ENCODE measurements at regions not wholly inside any gene's neighbourhood (a gene's known extent, or its start where the extent isn't known, plus 50 kb on each side); places are given as distances from the start of the nearest gene placed in this dataset.

DNA sequence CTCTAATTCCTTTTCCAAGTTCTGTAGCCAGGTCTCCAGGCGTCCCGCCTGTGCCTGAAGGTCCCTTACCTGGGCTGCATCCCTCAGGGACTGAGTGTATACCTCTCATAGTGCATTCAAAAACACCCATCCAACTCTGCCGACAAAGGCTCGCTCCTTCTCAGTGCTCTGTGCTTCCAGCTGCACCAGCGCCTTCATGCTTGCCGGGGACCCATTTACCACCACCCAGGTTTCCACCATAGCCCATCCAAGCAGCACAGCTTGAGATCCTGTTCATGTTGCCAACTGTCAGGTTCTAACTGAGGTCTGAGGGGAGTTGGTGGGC is 794.5 kb downstream of the EFNA5 start:
- no peaks in the 10 kb centered on the region for H3K4me1 Mint-ChIP-seq (ENCODE audit: low read depth)
- no peak for DNase-seq
- ATAC-seq, result no peak
- no peaks in the 10 kb centered on the region for H3K27me3 Mint-ChIP-seq (ENCODE audit: low read depth)
- H3K36me3 Mint-ChIP-seq (ENCODE audit: insufficient read depth), result no peaks in the 10 kb centered on the region
- H3K9me3 Mint-ChIP-seq, result peaks cover under 1% of the 10 kb centered on the region
- no peak overlapping the region for H3K4me3 Mint-ChIP-seq

DNA sequence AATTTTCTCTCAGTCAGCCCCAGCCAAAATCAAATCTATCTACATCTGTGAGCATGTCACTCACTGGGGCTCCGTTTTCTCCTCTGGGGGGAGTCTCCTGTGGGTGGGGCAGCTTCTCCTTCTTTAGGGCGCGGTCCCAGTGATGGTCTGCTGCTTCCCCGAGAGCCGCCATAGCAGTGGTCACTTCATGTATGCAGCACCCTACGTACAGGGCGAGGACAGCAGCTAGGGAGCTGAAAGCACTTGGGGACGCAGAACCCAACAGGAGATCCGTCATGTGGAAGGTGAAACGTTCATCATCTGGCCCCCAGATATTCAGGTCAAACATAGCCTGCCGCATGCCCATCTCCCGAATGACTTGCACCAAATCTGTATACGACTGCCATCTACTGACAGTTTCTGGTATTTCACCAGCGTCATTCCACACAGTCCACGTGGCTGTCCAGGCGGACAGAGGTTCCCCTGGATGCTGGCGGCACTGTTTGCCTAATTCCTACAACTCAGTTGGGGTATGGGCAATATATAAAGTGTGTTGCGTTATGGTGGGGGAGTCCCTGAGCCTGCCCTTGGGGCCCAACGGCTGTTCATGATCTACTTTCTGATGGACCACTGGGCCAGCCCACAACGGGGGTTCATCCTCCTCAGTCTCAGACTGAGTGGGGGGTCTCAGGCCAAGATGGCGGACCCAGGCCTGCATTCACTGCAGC is 795.0 kb downstream of the EFNA5 start:
- Mint-ChIP-seq H3K9me3 (no peaks in the 10 kb centered on the region), H3K4me3 (no peak overlapping the region), H3K4me1 (ENCODE audit: low read depth) (no peaks in the 10 kb centered on the region), H3K27me3 (ENCODE audit: low read depth) (no peaks in the 10 kb centered on the region), H3K36me3 (ENCODE audit: insufficient read depth) (no peaks in the 10 kb centered on the region)
- DNase-seq (no peak), ATAC-seq (no peak)

DNA sequence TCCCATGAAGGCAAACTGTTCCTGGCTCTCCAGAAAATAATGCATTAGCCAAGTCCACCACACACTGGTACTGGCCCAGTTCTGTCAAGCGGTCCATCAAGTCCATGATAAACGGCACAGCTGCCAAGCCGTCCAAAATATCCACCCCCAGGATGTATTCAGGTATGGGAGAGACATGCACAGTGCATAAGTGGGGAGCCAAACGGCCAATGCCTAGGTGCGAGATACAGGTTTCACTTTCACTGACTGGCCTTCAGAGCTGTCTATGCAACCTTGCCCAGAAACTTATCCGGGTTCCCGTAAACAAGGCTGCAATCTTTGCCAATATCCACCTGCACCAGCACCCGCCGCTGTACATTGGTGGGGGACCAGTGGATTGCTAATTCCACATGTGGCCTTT is 795.8 kb downstream of the EFNA5 start:
- Mint-ChIP-seq H3K9me3 (no peaks in the 10 kb centered on the region), H3K36me3 (ENCODE audit: insufficient read depth) (no peaks in the 10 kb centered on the region), H3K4me3 (no peak overlapping the region), H3K27me3 (ENCODE audit: low read depth) (no peaks in the 10 kb centered on the region), H3K4me1 (ENCODE audit: low read depth) (no peaks in the 10 kb centered on the region)
- ATAC-seq (no peak), DNase-seq (no peak)

DNA sequence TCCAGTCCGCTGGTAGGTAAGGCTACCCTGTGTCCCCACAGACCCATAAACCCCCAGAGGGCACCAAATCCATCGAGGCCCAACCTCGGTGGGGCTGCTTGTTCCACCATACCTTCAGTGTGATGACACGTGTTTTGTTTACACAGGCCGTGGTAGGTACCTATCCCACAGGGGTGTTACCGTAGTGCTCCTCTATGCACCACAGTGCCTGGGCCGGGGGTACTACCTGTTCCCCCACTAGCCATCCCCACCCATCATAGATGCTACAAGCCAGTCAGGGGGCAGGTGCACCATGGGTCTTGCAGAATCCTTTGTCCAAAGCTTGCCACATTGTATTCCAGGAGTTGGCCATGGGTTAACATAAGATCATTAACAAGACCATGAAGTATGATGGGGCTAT is 796.2 kb downstream of the EFNA5 start:
- H3K36me3 Mint-ChIP-seq (ENCODE audit: insufficient read depth), result no peaks in the 10 kb centered on the region
- H3K9me3 Mint-ChIP-seq, result no peaks in the 10 kb centered on the region
- no peak overlapping the region for H3K4me3 Mint-ChIP-seq
- no peak for ATAC-seq
- H3K27me3 Mint-ChIP-seq (ENCODE audit: low read depth), result no peaks in the 10 kb centered on the region
- H3K4me1 Mint-ChIP-seq (ENCODE audit: low read depth), result no peaks in the 10 kb centered on the region
- DNase-seq, result no peak

DNA sequence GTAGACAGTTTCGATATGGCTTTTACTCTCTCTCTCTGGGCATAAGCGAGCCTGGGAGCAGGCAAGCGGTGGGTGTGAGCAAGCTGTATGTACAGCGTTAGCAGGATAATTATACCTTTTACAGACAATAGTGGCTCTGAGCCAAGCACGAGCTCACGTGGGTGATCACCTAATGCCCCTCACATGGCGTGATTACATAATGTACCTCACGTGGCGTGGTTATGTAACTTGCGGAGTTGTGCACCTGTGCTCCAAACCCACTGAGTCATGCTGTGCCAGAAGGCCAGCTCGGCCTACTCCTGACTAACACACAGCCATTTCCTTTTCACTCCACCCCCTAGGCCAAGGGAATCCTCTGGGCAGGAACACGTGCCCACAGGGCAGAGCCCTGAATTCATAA is 797.2 kb downstream of the EFNA5 start:
- Mint-ChIP-seq H3K36me3 (ENCODE audit: insufficient read depth) (no peaks in the 10 kb centered on the region), H3K4me1 (ENCODE audit: low read depth) (no peaks in the 10 kb centered on the region), H3K9me3 (no peaks in the 10 kb centered on the region), H3K4me3 (no peak overlapping the region), H3K27me3 (ENCODE audit: low read depth) (no peaks in the 10 kb centered on the region)
- ATAC-seq (no peak), DNase-seq (no peak)

DNA sequence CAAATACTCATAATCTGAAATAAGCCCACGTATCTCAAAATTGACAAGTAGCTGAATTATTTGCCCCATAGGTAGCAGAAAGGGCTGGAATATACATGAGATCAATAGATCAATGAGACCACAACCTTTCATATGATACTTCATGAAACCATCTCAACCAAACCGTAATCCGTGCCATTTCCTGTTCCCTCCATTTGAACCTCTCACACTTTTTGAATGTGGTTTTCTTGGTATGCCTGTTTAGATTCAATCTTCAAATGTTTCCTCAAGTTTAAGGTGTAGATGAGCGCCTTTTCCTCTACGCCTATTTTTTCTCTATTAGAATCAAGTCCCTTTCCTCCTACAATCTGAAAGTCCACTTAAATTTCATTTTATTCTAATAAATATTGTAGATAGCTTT is 805.5 kb downstream of the EFNA5 start:
- ATAC-seq, result no peak
- H3K4me3 Mint-ChIP-seq, result no peak overlapping the region

DNA sequence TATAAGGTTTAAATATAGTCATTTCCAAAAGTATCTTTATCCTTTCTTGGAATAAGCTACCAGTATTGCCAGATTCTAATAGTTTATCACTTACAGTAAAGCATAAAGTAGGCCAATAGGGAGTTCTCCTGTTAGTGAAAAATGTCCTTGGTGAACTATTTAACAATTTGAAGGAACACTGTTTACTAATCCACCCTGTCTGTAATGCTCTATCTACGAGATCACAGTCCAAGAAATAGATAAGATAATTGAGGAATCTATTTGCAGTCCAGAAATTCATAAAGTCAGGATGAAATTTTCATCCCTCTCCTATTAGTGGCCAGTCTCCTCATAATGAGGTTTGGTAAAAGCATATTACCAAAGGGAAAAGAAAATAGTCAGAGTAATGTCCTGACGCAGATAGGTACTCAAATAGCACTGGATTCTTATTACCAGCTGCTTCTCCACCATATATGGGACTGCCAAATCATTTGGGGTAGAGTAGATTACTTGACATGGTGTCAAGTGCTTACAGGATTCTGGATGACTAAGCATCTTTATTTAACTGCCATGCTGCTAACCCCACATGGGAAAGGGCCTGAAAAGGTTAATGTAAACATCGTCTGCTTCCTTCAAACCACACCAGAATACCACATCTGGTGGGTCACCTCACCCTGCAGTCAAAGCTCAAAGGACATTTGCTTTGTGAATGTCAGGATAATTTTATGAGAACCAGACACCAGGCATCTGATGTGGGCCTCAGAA is 808.1 kb downstream of the EFNA5 start:
- H3K9me3 Mint-ChIP-seq, result no peaks in the 10 kb centered on the region
- no peaks in the 10 kb centered on the region for H3K4me1 Mint-ChIP-seq (ENCODE audit: low read depth)
- ATAC-seq (no peak), DNase-seq (no peak)
- no peaks in the 10 kb centered on the region for H3K36me3 Mint-ChIP-seq (ENCODE audit: insufficient read depth)
- H3K27me3 Mint-ChIP-seq (ENCODE audit: low read depth), result peaks cover 2% of the 10 kb centered on the region
- H3K4me3 Mint-ChIP-seq, result no peak overlapping the region

More for the DNA sequence above, 805.5 kb downstream of the EFNA5 start:
- Mint-ChIP-seq H3K36me3 (ENCODE audit: insufficient read depth) (no peaks in the 10 kb centered on the region), H3K4me1 (ENCODE audit: low read depth) (no peaks in the 10 kb centered on the region), H3K9me3 (no peaks in the 10 kb centered on the region), H3K27me3 (ENCODE audit: low read depth) (peaks cover 2% of the 10 kb centered on the region)
- DNase-seq, result no peak

DNA sequence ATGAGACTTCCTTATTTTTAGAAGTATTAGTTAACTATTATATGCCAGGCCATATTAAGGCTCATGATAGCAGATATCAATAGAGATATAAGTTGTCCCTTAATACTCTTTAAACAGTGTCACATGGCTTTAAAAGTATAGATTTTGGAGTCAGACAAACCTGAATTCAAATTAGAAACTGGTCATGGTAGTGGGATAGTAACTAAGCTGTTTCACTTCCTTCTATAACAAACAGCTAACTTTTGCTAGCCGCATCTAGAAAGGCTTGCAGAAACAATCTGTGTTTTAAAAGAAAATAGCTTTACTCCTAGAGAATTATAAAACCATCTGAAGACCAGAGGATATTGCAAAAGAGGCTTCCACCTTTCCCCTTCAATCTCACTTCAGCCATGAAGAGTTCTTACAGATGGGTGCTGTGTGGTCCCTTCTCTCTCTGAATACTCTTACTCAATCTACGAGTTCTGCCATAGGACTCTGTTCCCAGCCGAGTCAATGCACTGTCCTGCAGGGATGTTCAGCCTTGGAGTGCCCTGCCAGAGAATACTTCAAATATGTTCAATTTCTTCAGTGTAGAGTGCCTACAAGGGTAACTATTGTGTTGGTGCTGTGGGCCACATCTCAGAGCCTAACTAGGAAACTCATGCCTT is 810.2 kb downstream of the EFNA5 start:
- no peak overlapping the region for H3K4me3 Mint-ChIP-seq
- H3K4me1 Mint-ChIP-seq (ENCODE audit: low read depth), result no peaks in the 10 kb centered on the region
- no peaks in the 10 kb centered on the region for H3K36me3 Mint-ChIP-seq (ENCODE audit: insufficient read depth)
- peaks cover 2% of the 10 kb centered on the region for H3K27me3 Mint-ChIP-seq (ENCODE audit: low read depth)
- ATAC-seq (no peak), DNase-seq (no peak)
- H3K9me3 Mint-ChIP-seq, result no peaks in the 10 kb centered on the region

DNA sequence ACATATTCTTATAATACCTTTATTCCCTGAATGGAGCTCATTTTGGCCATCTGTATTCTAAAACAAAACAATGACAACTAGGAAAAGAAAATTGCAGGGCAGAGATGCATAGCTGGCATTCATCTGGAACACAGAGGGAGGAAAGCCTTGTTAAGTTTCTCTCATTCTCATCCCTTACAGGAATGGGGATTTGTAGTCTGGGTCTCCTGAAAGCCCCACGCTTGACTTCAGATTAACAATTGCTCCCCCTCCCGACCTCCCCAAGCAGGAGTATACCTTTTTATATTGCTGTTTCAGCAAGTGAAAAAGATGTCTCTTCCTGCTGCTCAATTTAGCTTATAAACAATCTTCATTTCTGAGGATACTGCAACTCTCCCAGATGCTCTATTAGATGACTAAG is 812.1 kb downstream of the EFNA5 start:
- ATAC-seq, result no peak
- H3K36me3 Mint-ChIP-seq (ENCODE audit: insufficient read depth), result no peaks in the 10 kb centered on the region

DNA sequence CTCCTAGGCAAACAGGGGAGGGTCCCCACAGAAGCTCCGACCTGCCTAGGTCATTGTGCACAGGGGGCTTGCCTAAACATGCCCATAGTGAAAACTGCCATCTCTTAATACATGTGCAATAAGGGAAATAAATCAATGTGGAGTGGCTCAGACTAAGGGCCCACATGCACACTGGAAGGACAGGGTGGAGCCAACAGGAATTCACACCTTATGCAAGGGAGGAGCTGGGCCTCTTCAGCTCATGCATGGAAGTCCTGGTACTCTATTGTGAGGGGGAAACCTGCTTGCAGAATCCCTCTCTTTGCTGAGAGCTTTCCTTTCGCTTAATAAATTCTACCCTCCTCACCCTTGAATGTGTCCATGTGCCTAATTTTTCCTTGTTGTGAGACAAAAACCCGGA is 815.8 kb downstream of the EFNA5 start:
- H3K27me3 Mint-ChIP-seq (ENCODE audit: low read depth), result no peaks in the 10 kb centered on the region
- H3K4me1 Mint-ChIP-seq (ENCODE audit: low read depth), result no peaks in the 10 kb centered on the region
- no peak for ATAC-seq
- H3K4me3 Mint-ChIP-seq, result no peak overlapping the region
- no peaks in the 10 kb centered on the region for H3K9me3 Mint-ChIP-seq
- no peaks in the 10 kb centered on the region for H3K36me3 Mint-ChIP-seq (ENCODE audit: insufficient read depth)
- no peak for DNase-seq

More for the DNA sequence above, 812.1 kb downstream of the EFNA5 start:
- no peak for DNase-seq
- H3K4me3 Mint-ChIP-seq, result no peak overlapping the region
- H3K27me3 Mint-ChIP-seq (ENCODE audit: low read depth), result no peaks in the 10 kb centered on the region
- no peaks in the 10 kb centered on the region for H3K9me3 Mint-ChIP-seq
- H3K4me1 Mint-ChIP-seq (ENCODE audit: low read depth), result no peaks in the 10 kb centered on the region

DNA sequence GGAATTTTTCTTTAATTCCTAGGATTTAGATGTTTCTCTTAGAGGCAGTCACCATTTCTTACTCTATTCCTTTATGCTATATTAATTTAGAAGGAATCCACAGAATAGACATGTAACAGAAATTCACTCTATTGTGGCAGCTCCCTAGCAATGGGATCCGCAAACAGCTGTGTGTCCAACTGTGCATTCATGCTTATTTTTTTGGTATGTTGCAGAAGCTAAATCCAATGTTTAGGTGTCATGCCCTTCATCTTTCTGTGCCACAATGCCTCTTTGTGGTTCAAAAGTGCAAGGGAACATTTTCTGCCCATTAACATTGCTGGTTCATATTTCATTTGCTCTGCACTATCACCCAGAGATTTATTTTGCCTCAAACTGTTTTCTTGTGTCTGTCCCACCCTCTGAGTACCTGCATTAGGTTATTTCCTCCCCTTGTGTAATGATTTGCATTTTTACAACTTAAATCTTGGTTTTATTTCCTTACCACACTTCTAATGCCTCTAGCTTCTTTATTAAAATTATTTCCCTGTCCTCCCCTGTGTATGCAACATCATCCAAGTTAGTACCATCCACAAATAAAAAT is 816.5 kb downstream of the EFNA5 start:
- Mint-ChIP-seq H3K4me3 (no peak overlapping the region), H3K9me3 (no peaks in the 10 kb centered on the region), H3K4me1 (ENCODE audit: low read depth) (no peaks in the 10 kb centered on the region), H3K36me3 (ENCODE audit: insufficient read depth) (no peaks in the 10 kb centered on the region), H3K27me3 (ENCODE audit: low read depth) (no peaks in the 10 kb centered on the region)
- no peak for ATAC-seq
- DNase-seq, result no peak

DNA sequence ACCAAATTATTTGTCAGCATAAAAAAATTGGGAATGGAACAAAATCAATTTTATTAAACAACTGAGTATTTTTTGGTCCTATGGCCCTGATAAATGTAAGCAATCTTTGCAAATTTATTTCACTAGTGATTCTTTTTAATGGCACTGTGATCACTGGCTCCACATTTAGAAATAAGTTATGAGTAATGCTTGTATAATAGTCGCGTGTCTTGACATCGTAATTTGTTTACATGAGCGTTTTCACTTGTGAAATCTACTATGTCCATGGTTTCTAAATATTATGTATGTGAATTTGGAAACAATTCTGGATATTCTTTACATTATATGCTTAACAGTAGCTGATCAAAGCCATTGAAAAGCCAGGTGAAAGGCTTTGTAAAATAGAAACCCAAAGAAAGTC is 817.5 kb downstream of the EFNA5 start:
- no peaks in the 10 kb centered on the region for H3K27me3 Mint-ChIP-seq (ENCODE audit: low read depth)
- no peak overlapping the region for H3K4me3 Mint-ChIP-seq
- H3K4me1 Mint-ChIP-seq (ENCODE audit: low read depth), result no peaks in the 10 kb centered on the region
- H3K36me3 Mint-ChIP-seq (ENCODE audit: insufficient read depth), result no peaks in the 10 kb centered on the region
- DNase-seq (no peak), ATAC-seq (no peak)
- no peaks in the 10 kb centered on the region for H3K9me3 Mint-ChIP-seq

DNA sequence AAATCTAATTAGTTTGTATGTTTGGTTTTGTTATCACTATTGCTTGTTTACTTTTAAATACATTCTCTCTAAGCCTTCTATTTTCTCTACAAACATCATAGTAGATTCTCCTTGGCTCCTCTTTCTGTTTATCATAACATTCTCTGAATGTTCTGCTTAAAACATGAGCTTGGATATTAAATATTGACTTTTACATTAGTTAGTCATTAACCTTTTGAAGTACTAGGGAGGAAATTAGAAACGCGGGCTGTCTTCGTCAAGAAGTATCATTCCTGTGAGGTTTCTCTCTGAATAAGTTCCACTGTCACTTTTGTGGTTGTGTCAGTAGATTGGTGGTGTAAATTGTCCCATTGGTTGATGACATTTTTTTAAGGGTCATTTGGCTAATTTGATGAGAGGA is 821.5 kb downstream of the EFNA5 start:
- H3K9me3 Mint-ChIP-seq, result peaks cover under 1% of the 10 kb centered on the region
- H3K36me3 Mint-ChIP-seq (ENCODE audit: insufficient read depth), result no peaks in the 10 kb centered on the region
- H3K27me3 Mint-ChIP-seq (ENCODE audit: low read depth), result no peaks in the 10 kb centered on the region
- H3K4me3 Mint-ChIP-seq, result no peak overlapping the region
- H3K4me1 Mint-ChIP-seq (ENCODE audit: low read depth), result no peaks in the 10 kb centered on the region
- DNase-seq (no peak), ATAC-seq (no peak)

DNA sequence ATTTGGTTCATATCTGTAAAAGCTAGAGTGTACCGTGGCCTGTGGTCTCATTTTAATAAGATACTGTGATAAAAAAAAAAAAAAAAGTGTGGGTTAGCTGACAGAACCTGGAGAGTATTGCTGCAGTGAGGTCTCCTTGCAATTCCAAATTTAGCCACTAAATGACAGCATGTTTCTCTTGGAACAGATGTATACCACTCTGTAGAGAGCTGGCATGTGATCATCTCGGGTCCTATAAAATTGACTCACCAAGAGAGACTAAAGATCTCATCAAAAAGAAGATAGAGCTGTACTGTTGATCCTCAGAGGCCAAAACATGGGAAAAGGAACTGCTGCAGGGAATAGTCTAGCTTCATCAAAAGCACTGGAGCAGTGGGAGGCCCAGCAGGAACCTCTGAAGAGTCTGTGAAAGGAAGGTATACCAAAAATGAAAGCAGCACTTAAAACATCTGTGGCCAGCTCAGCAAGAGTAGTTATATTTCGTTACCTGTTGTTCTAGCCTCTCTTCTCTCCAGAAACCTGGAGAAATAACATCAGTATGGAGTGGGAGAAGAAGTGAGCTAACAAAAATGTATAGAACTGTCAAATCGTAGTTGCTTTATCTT is 826.8 kb downstream of the EFNA5 start:
- no peaks in the 10 kb centered on the region for H3K36me3 Mint-ChIP-seq (ENCODE audit: insufficient read depth)
- no peak for ATAC-seq
- no peak overlapping the region for H3K4me3 Mint-ChIP-seq
- H3K9me3 Mint-ChIP-seq, result peaks cover 12% of the 10 kb centered on the region
- H3K27me3 Mint-ChIP-seq (ENCODE audit: low read depth), result no peaks in the 10 kb centered on the region
- no peaks in the 10 kb centered on the region for H3K4me1 Mint-ChIP-seq (ENCODE audit: low read depth)
- no peak for DNase-seq
